Inferior parietal cortex (tissue), 1 donor: ENCODE measurements at regions not wholly inside any gene's neighbourhood (a gene's known extent, or its start where the extent isn't known, plus 50 kb on each side); places are given as distances from the start of the nearest gene placed in this dataset.
A peak's percentile ranks its signal among the peaks of the same experiment; 100 is the strongest.

ENCODE experiments used
- DNase-seq: peaks from one replicate; pipeline ENCODE4 v3.0.0-alpha.2; 2016; ENCODE audit errors: extremely low spot score

GRCh38 chr4:11268149-11268548, 160.5 kb downstream of the HS3ST1 start:
- no peak for DNase-seq

- no peak for DNase-seq
Observed at GRCh38 chr4:11264841-11265240, 163.9 kb downstream of the HS3ST1 start.

GRCh38 chr4:11264346-11264745, 164.3 kb downstream of the HS3ST1 start:
- DNase-seq: no peak

- no peak for DNase-seq
Observed at GRCh38 chr4:11263208-11263607, 165.5 kb downstream of the HS3ST1 start.

- DNase-seq: no peak
Observed at GRCh38 chr4:11261066-11261850, 167.4 kb downstream of the HS3ST1 start.

GRCh38 chr4:11259837-11260236, 168.9 kb downstream of the HS3ST1 start:
- DNase-seq: no peak

- no peak for DNase-seq
Observed at GRCh38 chr4:11252149-11252548, 176.5 kb downstream of the HS3ST1 start.

- DNase-seq: no peak
Observed at GRCh38 chr4:11250510-11250909, 178.2 kb downstream of the HS3ST1 start.

- no peak for DNase-seq
Observed at GRCh38 chr4:11232015-11232414, 196.7 kb downstream of the HS3ST1 start.

GRCh38 chr4:11230866-11231265, 197.8 kb downstream of the HS3ST1 start:
- DNase-seq: no peak

GRCh38 chr4:11228530-11228929, 200.2 kb downstream of the HS3ST1 start:
- DNase-seq: no peak

GRCh38 chr4:11223311-11223710, 205.4 kb downstream of the HS3ST1 start:
- no peak for DNase-seq

- no peak for DNase-seq
Observed at GRCh38 chr4:11218692-11219091, 210.0 kb downstream of the HS3ST1 start.

GRCh38 chr4:11216520-11216919, 212.2 kb downstream of the HS3ST1 start:
- DNase-seq: no peak

- DNase-seq: no peak
Observed at GRCh38 chr4:11214281-11214680, 214.4 kb downstream of the HS3ST1 start.

- peak; percentile 2 for DNase-seq
Observed at GRCh38 chr4:11209826-11210225, 218.9 kb downstream of the HS3ST1 start.

GRCh38 chr4:11201256-11201655, 227.4 kb downstream of the HS3ST1 start:
- no peak for DNase-seq

GRCh38 chr4:11198516-11199305, 230.0 kb downstream of the HS3ST1 start:
- DNase-seq: no peak

- no peak for DNase-seq
Observed at GRCh38 chr4:11197631-11198341, 230.9 kb downstream of the HS3ST1 start.

GRCh38 chr4:11196927-11197522, 231.7 kb downstream of the HS3ST1 start:
- no peak for DNase-seq

GRCh38 chr4:11194431-11194830, 234.3 kb downstream of the HS3ST1 start:
- DNase-seq: no peak

- DNase-seq: no peak
Observed at GRCh38 chr4:11189756-11190155, 238.9 kb downstream of the HS3ST1 start.
